ENCODE measurements at regions not wholly inside any gene's neighbourhood (a gene's known extent, or its start where the extent isn't known, plus 50 kb on each side); places are given as distances from the start of the nearest gene placed in this dataset.

- no peak for TF ChIP-seq CTCF (conservative IDR thresholded peaks at IDR 0.05; ENCODE audit: low read depth, low read length)
- no peak for TF ChIP-seq EZH2 (IDR thresholded peaks at IDR 0.05; ENCODE audit: borderline replicate concordance, low read depth, low read length, poor library complexity, severe bottlenecking)
Observed at GRCh38 chr10:28199941-28200340, 102.9 kb downstream of the MPP7 start.
